ENCODE measurements at regions not wholly inside any gene's neighbourhood (a gene's known extent, or its start where the extent isn't known, plus 50 kb on each side); places are given as distances from the start of the nearest gene placed in this dataset.

GRCh38 chr22:49525801-49526535 lies 301.7 kb downstream of the BRD1 start:
- Histone ChIP-seq H3K4me3 (ENCODE audit: low read depth, low read length) (no peak overlapping the region), H3K36me3 (ENCODE audit: control insufficient read depth, insufficient read depth, low read length) (no peaks in the 10 kb centered on the region), H3K27me3 (ENCODE audit: control insufficient read depth, insufficient read depth, low read length) (no peaks in the 10 kb centered on the region)
- no peak for DNase-seq (ENCODE audit: low read depth)
- no peak for FAIRE-seq
- TF ChIP-seq CTCF (IDR thresholded peaks at IDR 0.05; ENCODE audit: insufficient read depth, low read length, severe bottlenecking), result no peak

DNA sequence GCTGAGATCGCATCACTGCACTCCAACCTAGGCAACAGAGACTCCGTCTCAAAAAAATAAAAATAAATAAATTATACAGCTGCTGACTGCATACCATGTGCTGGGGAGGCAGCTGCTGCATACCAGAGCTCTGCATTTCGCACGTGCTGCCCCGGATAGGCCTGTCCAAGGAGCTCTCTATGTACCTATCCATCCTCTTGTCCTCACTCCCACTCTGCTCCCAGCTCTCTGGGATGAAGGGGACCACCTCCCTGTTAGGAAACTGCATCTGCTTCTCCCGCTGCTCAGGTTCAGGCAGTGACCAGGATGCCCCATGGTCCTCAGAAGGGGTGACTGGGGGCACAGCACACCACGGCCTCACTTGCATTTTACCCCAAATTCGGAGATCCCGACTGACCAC lies 302.3 kb downstream of the BRD1 start:
- no peak for DNase-seq (ENCODE audit: low read depth)
- no peaks in the 10 kb centered on the region for H3K27me3 ChIP-seq (ENCODE audit: control insufficient read depth, insufficient read depth, low read length)
- FAIRE-seq, result no peak
- no peak for TF ChIP-seq CTCF (IDR thresholded peaks at IDR 0.05; ENCODE audit: insufficient read depth, low read length, severe bottlenecking)
- no peaks in the 10 kb centered on the region for H3K36me3 ChIP-seq (ENCODE audit: control insufficient read depth, insufficient read depth, low read length)
- H3K4me3 ChIP-seq (ENCODE audit: low read depth, low read length), result no peak overlapping the region

DNA sequence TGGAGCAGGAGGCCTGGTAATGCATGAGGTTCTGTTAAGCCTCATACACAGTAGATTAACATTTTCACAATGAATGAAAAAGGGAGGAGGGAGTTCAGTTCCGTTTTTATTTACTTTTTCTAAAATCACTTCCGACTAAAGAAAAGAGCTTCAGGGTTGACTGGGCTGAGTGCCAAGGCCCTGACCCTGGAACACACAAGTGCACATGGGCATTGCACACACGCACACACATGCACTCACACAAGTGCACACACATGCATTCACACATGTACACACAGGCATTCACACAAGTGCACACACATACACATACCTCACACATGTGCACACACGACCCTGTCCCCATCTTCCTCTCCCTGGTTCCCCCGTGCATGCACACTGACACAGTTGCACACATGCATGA lies 303.3 kb downstream of the BRD1 start:
- Histone ChIP-seq H3K4me3 (ENCODE audit: low read depth, low read length) (no peak overlapping the region), H3K27me3 (ENCODE audit: control insufficient read depth, insufficient read depth, low read length) (no peaks in the 10 kb centered on the region), H3K36me3 (ENCODE audit: control insufficient read depth, insufficient read depth, low read length) (no peaks in the 10 kb centered on the region)
- TF ChIP-seq CTCF (IDR thresholded peaks at IDR 0.05; ENCODE audit: insufficient read depth, low read length, severe bottlenecking), result no peak
- no peak for FAIRE-seq
- DNase-seq (ENCODE audit: low read depth), result no peak

DNA sequence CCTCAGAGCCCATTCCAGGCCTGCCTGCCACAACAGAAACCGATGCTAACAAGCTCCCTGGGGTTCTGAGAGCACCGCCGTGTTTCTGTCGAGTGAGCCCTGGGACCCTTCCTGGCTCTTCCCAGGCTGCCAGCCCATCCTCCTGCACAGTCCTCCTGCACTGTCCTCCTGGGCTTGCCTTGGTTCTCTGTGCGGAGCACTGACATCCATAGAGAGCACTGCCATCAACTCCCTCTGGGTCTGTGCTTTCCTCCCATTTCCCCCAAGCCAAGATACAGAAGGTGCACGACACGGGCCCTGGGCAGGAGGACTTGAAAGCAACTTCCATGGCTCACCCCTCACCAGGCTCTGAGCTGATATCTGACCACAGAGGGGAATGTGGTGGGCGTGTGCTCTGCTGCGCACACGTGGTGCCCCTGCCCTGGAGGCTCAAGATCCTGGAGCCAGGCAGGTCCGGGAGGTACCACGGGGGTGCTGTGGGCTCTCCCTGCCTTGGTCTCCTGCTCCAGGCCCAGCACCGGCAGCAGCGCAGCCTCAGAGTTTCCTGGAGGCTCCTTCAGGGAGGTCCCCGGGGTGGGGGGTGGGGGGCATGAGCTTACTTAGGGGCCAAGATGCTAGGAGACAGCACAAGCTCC lies 304.2 kb downstream of the BRD1 start:
- no peaks in the 10 kb centered on the region for H3K27me3 ChIP-seq (ENCODE audit: control insufficient read depth, insufficient read depth, low read length)
- DNase-seq (ENCODE audit: low read depth), result no peak
- FAIRE-seq, result no peak
- H3K4me3 ChIP-seq (ENCODE audit: low read depth, low read length), result no peak overlapping the region
- no peak for TF ChIP-seq CTCF (IDR thresholded peaks at IDR 0.05; ENCODE audit: insufficient read depth, low read length, severe bottlenecking)
- no peaks in the 10 kb centered on the region for H3K36me3 ChIP-seq (ENCODE audit: control insufficient read depth, insufficient read depth, low read length)

- FAIRE-seq (no peak), DNase-seq (ENCODE audit: low read depth) (no peak)
- H3K4me3 ChIP-seq (ENCODE audit: low read depth, low read length), result no peak overlapping the region
- H3K27me3 ChIP-seq (ENCODE audit: control insufficient read depth, insufficient read depth, low read length), result no peaks in the 10 kb centered on the region
- no peak for TF ChIP-seq CTCF (IDR thresholded peaks at IDR 0.05; ENCODE audit: insufficient read depth, low read length, severe bottlenecking)
- no peaks in the 10 kb centered on the region for H3K36me3 ChIP-seq (ENCODE audit: control insufficient read depth, insufficient read depth, low read length)
Measured at GRCh38 chr22:49522582-49523373, 304.9 kb downstream of the BRD1 start.

All from bronchial epithelial cell (primary cell).